AG10803 (cell line): ENCODE measurements at regions not wholly inside any gene's neighbourhood (a gene's known extent, or its start where the extent isn't known, plus 50 kb on each side); places are given as distances from the start of the nearest gene placed in this dataset.

Source experiments
- DNase-seq: peaks from one replicate; pipeline ENCODE4 v3.0.0; 2010; ENCODE audit warnings: low read depth
- H3K4me3 ChIP-seq: 2 replicates; pipeline ENCODE4 v1.5.1; 2011; ENCODE audit warnings: mild to moderate bottlenecking, low read length, control low read depth
- TF ChIP-seq, protein P1 (sequence below): conservative IDR thresholded peaks from 2 replicates; pipeline ENCODE4 v1.5.1; 2011; ENCODE audit warnings: mild to moderate bottlenecking, low read length, control low read depth, inconsistent platforms

DNA sequence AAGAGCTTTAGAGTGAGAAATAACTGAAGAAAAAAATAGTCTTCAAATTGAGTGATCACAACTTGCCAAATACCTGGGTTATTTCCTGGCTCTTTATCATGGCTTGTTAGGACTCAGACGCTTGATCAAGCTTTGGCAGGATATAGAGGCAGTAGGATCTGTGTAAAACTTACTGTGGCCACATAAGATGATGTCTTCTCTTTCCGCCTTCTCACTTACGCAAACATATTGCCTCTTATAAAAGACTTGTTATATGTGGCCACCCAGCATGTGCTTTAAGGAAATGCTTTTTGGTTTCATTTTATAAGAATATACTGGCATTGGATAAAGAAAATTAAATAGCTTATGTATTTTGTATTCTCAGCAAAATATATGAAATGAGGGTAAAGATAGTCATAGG lies 101.8 kb upstream of the AKIRIN2 start:
- H3K4me3 ChIP-seq, result no peak overlapping the region
- TF ChIP-seq, protein P1, sequence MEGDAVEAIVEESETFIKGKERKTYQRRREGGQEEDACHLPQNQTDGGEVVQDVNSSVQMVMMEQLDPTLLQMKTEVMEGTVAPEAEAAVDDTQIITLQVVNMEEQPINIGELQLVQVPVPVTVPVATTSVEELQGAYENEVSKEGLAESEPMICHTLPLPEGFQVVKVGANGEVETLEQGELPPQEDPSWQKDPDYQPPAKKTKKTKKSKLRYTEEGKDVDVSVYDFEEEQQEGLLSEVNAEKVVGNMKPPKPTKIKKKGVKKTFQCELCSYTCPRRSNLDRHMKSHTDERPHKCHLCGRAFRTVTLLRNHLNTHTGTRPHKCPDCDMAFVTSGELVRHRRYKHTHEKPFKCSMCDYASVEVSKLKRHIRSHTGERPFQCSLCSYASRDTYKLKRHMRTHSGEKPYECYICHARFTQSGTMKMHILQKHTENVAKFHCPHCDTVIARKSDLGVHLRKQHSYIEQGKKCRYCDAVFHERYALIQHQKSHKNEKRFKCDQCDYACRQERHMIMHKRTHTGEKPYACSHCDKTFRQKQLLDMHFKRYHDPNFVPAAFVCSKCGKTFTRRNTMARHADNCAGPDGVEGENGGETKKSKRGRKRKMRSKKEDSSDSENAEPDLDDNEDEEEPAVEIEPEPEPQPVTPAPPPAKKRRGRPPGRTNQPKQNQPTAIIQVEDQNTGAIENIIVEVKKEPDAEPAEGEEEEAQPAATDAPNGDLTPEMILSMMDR, result no peak
- DNase-seq, result no peak

- H3K4me3 ChIP-seq, result no peak overlapping the region
- no peak for DNase-seq
- TF ChIP-seq, protein P1, result no peak
Measured at GRCh38 chr6:87799651-87800050, 97.6 kb upstream of the AKIRIN2 start.

DNA sequence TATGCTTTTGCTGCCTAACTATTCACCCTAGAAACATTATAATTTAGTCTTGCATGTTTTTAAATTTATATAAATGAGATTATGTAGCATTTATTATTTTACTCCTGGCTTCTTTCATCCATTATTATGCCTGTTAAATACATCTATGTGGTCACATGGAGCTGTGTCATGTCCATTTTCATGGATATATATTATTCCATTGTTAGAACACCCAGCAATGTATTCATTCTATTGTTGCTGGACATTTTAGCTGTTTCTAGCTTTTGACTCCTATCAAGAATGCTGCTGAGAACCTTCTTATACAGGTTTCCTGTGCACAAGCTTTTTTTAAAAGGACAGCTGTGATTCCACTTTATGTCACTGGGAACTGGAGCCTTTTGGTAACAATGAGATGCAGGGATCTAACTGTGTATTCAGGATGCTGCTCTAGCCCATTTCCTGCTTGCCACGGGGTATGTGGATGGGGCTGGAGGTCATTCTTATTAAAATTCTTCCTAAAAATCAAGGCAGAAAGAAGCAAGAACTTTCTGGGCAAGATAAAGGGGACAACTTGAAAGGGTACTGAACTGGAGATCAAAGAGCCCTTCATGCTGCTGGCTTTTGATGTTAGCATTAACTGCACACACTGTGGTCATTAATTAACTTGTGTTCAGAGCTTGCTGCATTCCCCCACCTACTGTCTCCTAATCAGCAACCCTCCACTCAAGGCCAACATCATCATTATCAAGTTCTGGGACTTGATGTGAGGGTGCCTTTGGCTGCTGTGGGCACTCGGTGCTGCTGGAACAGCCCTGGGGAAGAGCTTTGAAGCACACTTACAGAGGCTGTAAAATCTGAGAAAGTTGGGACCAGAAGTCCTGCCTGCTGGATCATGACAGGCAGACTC lies 96.6 kb upstream of the AKIRIN2 start:
- no peak for DNase-seq
- TF ChIP-seq, protein P1, result no peak
- H3K4me3 ChIP-seq, result no peak overlapping the region

GRCh38 chr6:87794922-87795885 lies 93.2 kb upstream of the AKIRIN2 start:
- H3K4me3 ChIP-seq, result no peak overlapping the region
- no peak for DNase-seq
- TF ChIP-seq, protein P1, result no peak

GRCh38 chr6:87793315-87793714 lies 91.3 kb upstream of the AKIRIN2 start:
- DNase-seq, result no peak
- TF ChIP-seq, protein P1, result no peak
- H3K4me3 ChIP-seq, result no peak overlapping the region

GRCh38 chr6:87791982-87792381 lies 89.9 kb upstream of the AKIRIN2 start:
- DNase-seq, result no peak
- no peak overlapping the region for H3K4me3 ChIP-seq
- TF ChIP-seq, protein P1, result no peak
